ENCODE measurements at regions not wholly inside any gene's neighbourhood (a gene's known extent, or its start where the extent isn't known, plus 50 kb on each side); places are given as distances from the start of the nearest gene placed in this dataset.

- TF ChIP-seq CTCF (IDR thresholded peaks at IDR 0.05) (no peak), POLR2A (IDR thresholded peaks at IDR 0.05) (no peak)
Measured at GRCh38 chr2:19810148-19810547, 91.6 kb downstream of the TTC32 start.
